GM12891 (cell line): ENCODE measurements at regions not wholly inside any gene's neighbourhood (a gene's known extent, or its start where the extent isn't known, plus 50 kb on each side); places are given as distances from the start of the nearest gene placed in this dataset.

Experiments
- PAX5 ChIP-seq: IDR thresholded peaks from 2 replicates; pipeline ENCODE4 v1.6.1; 2011; ENCODE audit warnings: low read length, moderate library complexity, mild to moderate bottlenecking; ENCODE audit not compliant: insufficient read depth, severe bottlenecking
- POLR2A ChIP-seq: IDR thresholded peaks from 2 replicates; pipeline ENCODE4 v1.6.1; 2011; ENCODE audit warnings: low read depth, low read length, control low read depth
- POLR2AphosphoS5 ChIP-seq: IDR thresholded peaks from 2 replicates; pipeline ENCODE4 v1.6.1; 2011; ENCODE audit warnings: low read depth, low read length, control low read depth

DNA sequence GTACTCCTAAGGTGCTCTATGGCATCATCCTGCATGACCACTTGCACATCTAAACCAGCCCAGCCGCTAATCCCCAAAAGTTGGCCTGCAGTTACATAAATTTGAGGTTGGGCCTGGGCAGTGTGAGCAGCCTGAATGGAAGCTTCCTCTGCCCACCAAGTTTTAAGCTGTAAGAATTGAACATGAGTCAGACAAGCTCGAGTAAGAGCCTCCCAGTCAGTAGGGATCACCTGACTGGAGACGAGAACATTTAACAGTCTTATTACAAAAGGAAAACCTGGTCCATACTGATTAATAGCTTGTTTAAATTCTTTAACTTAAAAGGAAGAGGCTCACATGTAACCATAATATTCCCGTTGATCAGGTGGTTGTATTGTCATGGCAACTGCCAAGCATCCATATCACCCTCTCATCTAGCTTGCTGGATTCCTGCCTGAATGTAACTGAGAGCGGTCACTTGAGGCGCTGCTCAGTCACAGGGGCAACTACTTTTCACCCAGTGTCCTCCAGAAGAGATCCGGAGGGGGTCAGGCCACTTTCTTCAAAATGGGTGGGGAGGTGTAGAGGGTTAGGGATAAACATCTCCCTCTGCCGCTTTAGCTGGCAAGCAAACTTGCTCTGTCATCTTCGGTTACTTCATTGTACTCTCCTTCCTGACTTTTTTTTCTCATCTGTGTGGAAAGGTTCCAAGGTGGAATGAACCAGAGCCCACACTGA, 56.6 kb upstream of the WDR1 start:
- TF ChIP-seq POLR2A (no peak), POLR2AphosphoS5 (no peak), PAX5 (no peak)
